ENCODE measurements at regions not wholly inside any gene's neighbourhood (a gene's known extent, or its start where the extent isn't known, plus 50 kb on each side); places are given as distances from the start of the nearest gene placed in this dataset.

DNA sequence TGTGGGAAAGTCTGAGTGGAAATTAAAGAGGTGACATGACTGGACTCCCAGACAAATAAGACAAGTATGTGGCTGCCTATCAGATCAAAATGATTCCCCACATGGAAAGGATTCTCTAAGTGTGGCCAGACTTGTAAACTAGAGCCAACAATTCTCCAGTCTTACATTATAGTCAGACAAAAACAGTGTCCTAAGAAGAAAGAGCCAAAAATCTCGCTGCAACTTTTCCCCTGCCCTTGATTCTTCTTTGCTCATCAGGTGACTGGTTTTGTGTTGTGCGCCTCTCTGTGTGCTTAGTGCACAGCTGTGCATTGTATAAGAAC, 164.2 kb upstream of the TARS1 start:
- TF ChIP-seq, protein P1, sequence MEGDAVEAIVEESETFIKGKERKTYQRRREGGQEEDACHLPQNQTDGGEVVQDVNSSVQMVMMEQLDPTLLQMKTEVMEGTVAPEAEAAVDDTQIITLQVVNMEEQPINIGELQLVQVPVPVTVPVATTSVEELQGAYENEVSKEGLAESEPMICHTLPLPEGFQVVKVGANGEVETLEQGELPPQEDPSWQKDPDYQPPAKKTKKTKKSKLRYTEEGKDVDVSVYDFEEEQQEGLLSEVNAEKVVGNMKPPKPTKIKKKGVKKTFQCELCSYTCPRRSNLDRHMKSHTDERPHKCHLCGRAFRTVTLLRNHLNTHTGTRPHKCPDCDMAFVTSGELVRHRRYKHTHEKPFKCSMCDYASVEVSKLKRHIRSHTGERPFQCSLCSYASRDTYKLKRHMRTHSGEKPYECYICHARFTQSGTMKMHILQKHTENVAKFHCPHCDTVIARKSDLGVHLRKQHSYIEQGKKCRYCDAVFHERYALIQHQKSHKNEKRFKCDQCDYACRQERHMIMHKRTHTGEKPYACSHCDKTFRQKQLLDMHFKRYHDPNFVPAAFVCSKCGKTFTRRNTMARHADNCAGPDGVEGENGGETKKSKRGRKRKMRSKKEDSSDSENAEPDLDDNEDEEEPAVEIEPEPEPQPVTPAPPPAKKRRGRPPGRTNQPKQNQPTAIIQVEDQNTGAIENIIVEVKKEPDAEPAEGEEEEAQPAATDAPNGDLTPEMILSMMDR (IDR thresholded peaks at IDR 0.05): no peak
- no peak for TF ChIP-seq POLR2A (IDR thresholded peaks at IDR 0.05; ENCODE audit: low read depth)
- TF ChIP-seq EP300 (IDR thresholded peaks at IDR 0.05): no peak
- TF ChIP-seq POLR2AphosphoS5 (IDR thresholded peaks at IDR 0.05): no peak

Measured in esophagus muscularis mucosa (tissue), 4 donors.